ENCODE measurements at regions not wholly inside any gene's neighbourhood (a gene's known extent, or its start where the extent isn't known, plus 50 kb on each side); places are given as distances from the start of the nearest gene placed in this dataset.

DNA sequence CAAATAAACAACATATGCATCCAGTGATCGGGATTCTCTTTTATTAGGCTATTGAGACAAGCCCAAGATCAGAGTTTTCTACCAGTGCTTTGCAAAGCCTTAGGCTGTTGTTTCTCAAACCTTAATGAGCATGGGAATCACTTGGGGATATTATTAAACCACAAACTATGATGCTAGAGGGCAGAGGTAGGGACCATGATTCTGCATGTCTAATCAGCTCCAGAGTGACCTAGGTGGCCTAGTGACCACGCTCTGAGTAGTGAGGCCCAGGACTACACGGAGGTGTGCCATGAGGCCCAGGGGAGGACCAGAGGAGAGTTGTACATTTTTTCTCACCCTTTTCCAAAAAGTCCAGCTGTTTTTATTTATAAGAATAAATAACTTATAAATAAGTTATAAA lies 298.5 kb upstream of the TLE4 start:
- Histone ChIP-seq H3K9ac (ENCODE audit: low read length) (no peak overlapping the region), H3K9me3 (ENCODE audit: insufficient read depth, low read depth, low read length) (no peaks in the 10 kb centered on the region), H4K20me1 (ENCODE audit: insufficient read depth, low read length) (no peaks in the 10 kb centered on the region), H3K4me3 (ENCODE audit: insufficient read depth, low read depth, low read length) (no peak overlapping the region), H3K4me1 (ENCODE audit: insufficient read depth, low read length) (no peaks in the 10 kb centered on the region), H2AFZ (ENCODE audit: low read depth, low read length) (no peak overlapping the region), H3K36me3 (ENCODE audit: insufficient read depth, low read length) (no peaks in the 10 kb centered on the region), H3K27ac (ENCODE audit: low read depth, low read length) (no peak overlapping the region), H3K27me3 (ENCODE audit: insufficient read depth, low read length) (no peaks in the 10 kb centered on the region), H3K79me2 (ENCODE audit: insufficient read depth, low read length) (no peaks in the 10 kb centered on the region), H3K4me2 (ENCODE audit: low read length) (no peak overlapping the region)
- Mint-ChIP-seq H3K27me3 (ENCODE audit: low read depth, unreplicated experiment) (no peaks in the 10 kb centered on the region), H3K36me3 (ENCODE audit: low read depth, unreplicated experiment) (no peaks in the 10 kb centered on the region), H3K4me1 (ENCODE audit: low read depth, unreplicated experiment) (no peaks in the 10 kb centered on the region), H3K4me3 (ENCODE audit: unreplicated experiment) (no peak overlapping the region), H3K27ac (ENCODE audit: unreplicated experiment) (no peak overlapping the region), H3K9me3 (ENCODE audit: unreplicated experiment) (no peaks in the 10 kb centered on the region)
- no peak for DNase-seq (ENCODE audit: low read depth)
- no peak for TF ChIP-seq EZH2 (IDR thresholded peaks at IDR 0.05; ENCODE audit: insufficient read depth, low read length)
- TF ChIP-seq, protein P1, sequence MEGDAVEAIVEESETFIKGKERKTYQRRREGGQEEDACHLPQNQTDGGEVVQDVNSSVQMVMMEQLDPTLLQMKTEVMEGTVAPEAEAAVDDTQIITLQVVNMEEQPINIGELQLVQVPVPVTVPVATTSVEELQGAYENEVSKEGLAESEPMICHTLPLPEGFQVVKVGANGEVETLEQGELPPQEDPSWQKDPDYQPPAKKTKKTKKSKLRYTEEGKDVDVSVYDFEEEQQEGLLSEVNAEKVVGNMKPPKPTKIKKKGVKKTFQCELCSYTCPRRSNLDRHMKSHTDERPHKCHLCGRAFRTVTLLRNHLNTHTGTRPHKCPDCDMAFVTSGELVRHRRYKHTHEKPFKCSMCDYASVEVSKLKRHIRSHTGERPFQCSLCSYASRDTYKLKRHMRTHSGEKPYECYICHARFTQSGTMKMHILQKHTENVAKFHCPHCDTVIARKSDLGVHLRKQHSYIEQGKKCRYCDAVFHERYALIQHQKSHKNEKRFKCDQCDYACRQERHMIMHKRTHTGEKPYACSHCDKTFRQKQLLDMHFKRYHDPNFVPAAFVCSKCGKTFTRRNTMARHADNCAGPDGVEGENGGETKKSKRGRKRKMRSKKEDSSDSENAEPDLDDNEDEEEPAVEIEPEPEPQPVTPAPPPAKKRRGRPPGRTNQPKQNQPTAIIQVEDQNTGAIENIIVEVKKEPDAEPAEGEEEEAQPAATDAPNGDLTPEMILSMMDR (IDR thresholded peaks at IDR 0.05; ENCODE audit: insufficient read depth, low read depth, low read length): no peak
- FAIRE-seq: no peak

DNA sequence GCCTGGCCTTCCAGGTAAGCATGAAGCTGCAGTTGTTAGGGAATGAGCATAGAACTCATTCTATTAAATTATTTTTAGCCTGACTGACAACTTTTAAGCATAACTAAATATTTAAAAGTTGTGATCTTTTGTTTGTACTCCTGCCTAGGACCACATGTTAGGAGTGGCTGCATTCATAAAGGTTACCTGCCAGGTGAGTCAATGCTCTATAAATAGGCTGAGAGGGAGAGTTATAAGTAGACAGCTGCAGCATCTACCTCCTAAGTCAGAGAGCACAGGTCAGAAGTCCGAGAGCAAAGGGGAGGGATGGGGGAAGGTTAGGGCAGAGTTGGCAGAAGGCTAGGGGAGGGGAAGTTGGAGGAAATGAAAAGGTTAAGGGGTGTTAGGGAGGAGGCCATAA lies 292.4 kb upstream of the TLE4 start:
- no peaks in the 10 kb centered on the region for H3K79me2 ChIP-seq (ENCODE audit: insufficient read depth, low read length)
- Mint-ChIP-seq H3K4me1 (ENCODE audit: low read depth, unreplicated experiment) (no peaks in the 10 kb centered on the region), H3K27ac (ENCODE audit: unreplicated experiment) (no peak overlapping the region), H3K9me3 (ENCODE audit: unreplicated experiment) (peaks cover 3% of the 10 kb centered on the region), H3K27me3 (ENCODE audit: low read depth, unreplicated experiment) (peaks cover 4% of the 10 kb centered on the region), H3K36me3 (ENCODE audit: low read depth, unreplicated experiment) (no peaks in the 10 kb centered on the region), H3K4me3 (ENCODE audit: unreplicated experiment) (no peak overlapping the region)
- H3K9me3 ChIP-seq (ENCODE audit: insufficient read depth, low read depth, low read length): no peaks in the 10 kb centered on the region
- no peaks in the 10 kb centered on the region for H3K36me3 ChIP-seq (ENCODE audit: insufficient read depth, low read length)
- no peak overlapping the region for H3K27ac ChIP-seq (ENCODE audit: low read depth, low read length)
- H4K20me1 ChIP-seq (ENCODE audit: insufficient read depth, low read length): no peaks in the 10 kb centered on the region
- no peak overlapping the region for H3K4me2 ChIP-seq (ENCODE audit: low read length)
- H3K27me3 ChIP-seq (ENCODE audit: insufficient read depth, low read length): no peaks in the 10 kb centered on the region
- TF ChIP-seq EZH2 (IDR thresholded peaks at IDR 0.05; ENCODE audit: insufficient read depth, low read length): no peak
- TF ChIP-seq, protein P1 (IDR thresholded peaks at IDR 0.05; ENCODE audit: insufficient read depth, low read depth, low read length): no peak
- FAIRE-seq (no peak), DNase-seq (ENCODE audit: low read depth) (no peak)
- no peaks in the 10 kb centered on the region for H3K4me1 ChIP-seq (ENCODE audit: insufficient read depth, low read length)
- H3K9ac ChIP-seq (ENCODE audit: low read length): no peak overlapping the region
- H2AFZ ChIP-seq (ENCODE audit: low read depth, low read length): no peak overlapping the region
- H3K4me3 ChIP-seq (ENCODE audit: insufficient read depth, low read depth, low read length): no peak overlapping the region

DNA sequence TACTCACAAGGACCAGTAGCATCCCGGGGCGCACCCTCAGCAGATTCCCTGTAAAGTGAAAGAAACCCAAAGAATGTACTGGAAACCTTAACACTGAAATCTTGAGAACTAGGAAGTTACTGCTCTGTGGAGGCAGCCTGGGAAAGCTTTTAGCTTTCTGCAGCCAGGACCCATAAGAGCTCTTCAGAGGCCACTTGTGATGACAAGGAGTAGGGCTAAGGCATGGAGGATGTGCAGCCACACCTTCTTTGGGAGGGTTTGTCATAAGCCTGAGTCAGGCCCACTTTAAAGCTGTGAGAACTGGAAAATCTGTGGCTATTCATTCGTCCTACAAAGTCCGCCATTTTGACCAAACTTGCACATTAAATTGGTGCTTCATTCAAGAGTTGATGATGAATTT lies 291.1 kb upstream of the TLE4 start:
- Histone ChIP-seq H3K4me3 (ENCODE audit: insufficient read depth, low read depth, low read length) (no peak overlapping the region), H3K27me3 (ENCODE audit: insufficient read depth, low read length) (no peaks in the 10 kb centered on the region), H3K79me2 (ENCODE audit: insufficient read depth, low read length) (no peaks in the 10 kb centered on the region), H3K27ac (ENCODE audit: low read depth, low read length) (no peak overlapping the region), H2AFZ (ENCODE audit: low read depth, low read length) (no peak overlapping the region), H3K4me1 (ENCODE audit: insufficient read depth, low read length) (no peaks in the 10 kb centered on the region), H3K4me2 (ENCODE audit: low read length) (no peak overlapping the region), H3K36me3 (ENCODE audit: insufficient read depth, low read length) (no peaks in the 10 kb centered on the region), H3K9me3 (ENCODE audit: insufficient read depth, low read depth, low read length) (no peaks in the 10 kb centered on the region), H3K9ac (ENCODE audit: low read length) (no peak overlapping the region), H4K20me1 (ENCODE audit: insufficient read depth, low read length) (no peaks in the 10 kb centered on the region)
- TF ChIP-seq, protein P1 (IDR thresholded peaks at IDR 0.05; ENCODE audit: insufficient read depth, low read depth, low read length): no peak
- no peak for TF ChIP-seq EZH2 (IDR thresholded peaks at IDR 0.05; ENCODE audit: insufficient read depth, low read length)
- no peaks in the 10 kb centered on the region for H3K36me3 Mint-ChIP-seq (ENCODE audit: low read depth, unreplicated experiment)
- H3K27me3 Mint-ChIP-seq (ENCODE audit: low read depth, unreplicated experiment): peaks cover 4% of the 10 kb centered on the region
- FAIRE-seq (no peak), DNase-seq (ENCODE audit: low read depth) (no peak)
- no peak overlapping the region for H3K27ac Mint-ChIP-seq (ENCODE audit: unreplicated experiment)
- H3K4me1 Mint-ChIP-seq (ENCODE audit: low read depth, unreplicated experiment): no peaks in the 10 kb centered on the region
- H3K4me3 Mint-ChIP-seq (ENCODE audit: unreplicated experiment): no peak overlapping the region
- peaks cover 3% of the 10 kb centered on the region for H3K9me3 Mint-ChIP-seq (ENCODE audit: unreplicated experiment)

All from astrocyte (in vitro differentiated cells and primary cell).